Common myeloid progenitor, CD34-positive (primary cell): ENCODE measurements at regions not wholly inside any gene's neighbourhood (a gene's known extent, or its start where the extent isn't known, plus 50 kb on each side); places are given as distances from the start of the nearest gene placed in this dataset.
A peak's percentile ranks its signal among the peaks of the same experiment; 100 is the strongest.

ENCODE experiments used
- CTCF ChIA-PET: fragments of 350-600 bp; sonication (Branson Sonifier 250); formaldehyde crosslinking; loops from one replicate; lab custom pipeline; 2021; ENCODE audit warnings: antibody characterized with exemption; lab: Charles Lee
- POLR2A ChIA-PET: fragments of 350-600 bp; sonication (Branson Sonifier 250); formaldehyde crosslinking; loops from one replicate; lab custom pipeline; 2021; ENCODE audit warnings: antibody characterized with exemption; lab: Charles Lee
- DNase-seq, 3 donors: peaks; one replicate each; pipeline versions ENCODE4 v3.0.0 to v3.0.0-alpha.2; 2013
- H3K27ac ChIP-seq, 2 experiments: 1 replicate in 1 of 2; 2 replicates in 1 of 2; pipeline ENCODE4 v1.7.0; 2013; ENCODE audit warnings: inconsistent platforms in 2 of 2, low read length in 2 of 2, mild to moderate bottlenecking in 2 of 2, low read depth in 1 of 2, moderate library complexity in 1 of 2; ENCODE audit not compliant: severe bottlenecking in 2 of 2, insufficient read depth in 1 of 2, poor library complexity in 1 of 2
- H3K27me3 ChIP-seq, 5 experiments: replicated peaks in 2 of 5; 1 replicate in 3 of 5; 2 replicates in 2 of 5; pipeline versions ENCODE4 v1.6.1 to v1.7.0; 2013; ENCODE audit warnings: low read length in 4 of 5, mild to moderate bottlenecking in 2 of 5, moderate library complexity in 2 of 5, inconsistent platforms in 1 of 5; ENCODE audit not compliant: insufficient read depth in 5 of 5, control insufficient read depth in 4 of 5
- H3K36me3 ChIP-seq, 4 experiments: 1 replicate in 2 of 4; 2 replicates in 2 of 4; pipeline versions ENCODE4 v1.6.1 to v1.7.0; 2013; ENCODE audit warnings: low read length in 3 of 4, control low read depth in 1 of 4, mild to moderate bottlenecking in 1 of 4; ENCODE audit not compliant: control insufficient read depth in 4 of 4, insufficient read depth in 4 of 4
- H3K4me1 ChIP-seq, 4 experiments: 1 replicate in 3 of 4; 2 replicates in 1 of 4; pipeline versions ENCODE4 v1.6.1 to v1.7.1; 2013; ENCODE audit warnings: low read length in 3 of 4, mild to moderate bottlenecking in 3 of 4, control low read depth in 1 of 4, inconsistent platforms in 1 of 4, moderate library complexity in 1 of 4; ENCODE audit not compliant: control insufficient read depth in 4 of 4, insufficient read depth in 4 of 4; ENCODE audit errors: control extremely low read depth in 1 of 4
- H3K4me3 ChIP-seq, 7 experiments: 1 replicate in 4 of 7; 2 replicates in 3 of 7; pipeline versions ENCODE4 v1.5.1 to v1.7.0; 2013; ENCODE audit warnings: mild to moderate bottlenecking in 7 of 7, low read length in 6 of 7, moderate library complexity in 6 of 7, inconsistent platforms in 2 of 7, low read depth in 2 of 7, control low read depth in 1 of 7; ENCODE audit not compliant: insufficient read depth in 4 of 7, control insufficient read depth in 1 of 7; ENCODE audit errors: extremely low read depth in 1 of 7
- H3K9me3 ChIP-seq, 5 experiments: 1 replicate in 4 of 5; 2 replicates in 1 of 5; pipeline versions ENCODE4 v1.6.1 to v1.7.1; 2013; ENCODE audit warnings: low read length in 4 of 5, mild to moderate bottlenecking in 2 of 5, inconsistent platforms in 1 of 5, low read depth in 1 of 5, moderate library complexity in 1 of 5; ENCODE audit not compliant: control insufficient read depth in 4 of 5, insufficient read depth in 2 of 5; ENCODE audit errors: control extremely low read depth in 1 of 5
- WGBS: methylation state at CpG from one replicate; pipeline ENCODE4 v1.1.5; 2013; ENCODE audit not compliant: insufficient coverage; 5-methylcytosine and 5-hydroxymethylcytosine counted together

DNA sequence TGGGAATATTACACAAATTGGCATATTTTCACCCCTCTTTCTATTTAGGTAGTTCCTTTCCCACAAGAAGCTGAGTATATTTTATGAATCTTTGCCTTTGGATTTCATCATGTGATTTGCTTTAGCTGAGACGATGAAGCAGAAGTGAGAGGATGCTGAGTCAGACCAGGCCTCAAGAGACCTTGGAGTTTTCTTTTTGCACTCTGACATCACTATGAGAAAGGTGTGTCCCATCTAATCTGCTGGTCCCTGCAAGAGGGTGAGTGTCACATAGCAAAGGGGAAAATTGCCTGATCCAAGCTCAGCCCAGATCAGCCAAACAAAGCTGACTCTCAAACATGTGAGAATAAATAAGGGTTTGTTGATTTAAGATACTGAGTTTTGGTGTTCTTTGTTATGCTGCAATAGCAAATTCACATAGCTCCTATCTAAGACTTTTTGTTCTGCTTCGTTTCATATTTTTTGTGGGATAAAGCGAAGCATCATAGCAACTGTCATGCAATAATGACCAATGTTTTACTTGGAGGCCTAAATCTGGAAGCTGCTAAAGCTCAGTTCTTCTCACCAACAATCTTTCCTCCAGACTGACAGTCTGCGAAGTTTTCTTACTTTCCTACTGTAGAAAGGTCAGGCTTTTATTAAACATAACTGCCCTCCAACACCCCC is 176.9 kb downstream of the PDHA2 start:
- no peaks in the 10 kb centered on the region for H3K36me3 ChIP-seq

DNA sequence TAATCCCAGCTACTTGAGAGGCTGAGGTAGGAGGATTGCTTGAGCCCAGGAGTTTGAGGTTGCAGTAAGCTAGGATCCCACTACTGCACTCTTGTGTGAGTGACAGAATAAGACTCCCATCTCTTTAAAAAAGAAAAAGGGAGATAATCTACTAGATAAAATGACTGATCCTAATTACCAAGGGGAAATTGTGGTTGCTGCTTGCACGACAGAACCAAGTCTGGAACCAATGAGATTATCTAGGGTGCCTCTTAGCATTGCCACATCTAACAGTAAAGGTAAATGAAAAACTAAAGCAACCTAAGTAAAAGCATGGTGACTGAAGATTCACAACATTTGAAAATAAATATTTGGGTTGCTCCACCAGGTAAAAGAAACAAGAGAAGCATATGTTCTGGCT is 185.1 kb downstream of the PDHA2 start:
- peak in 1 of 3 donors; percentile 1 for DNase-seq
- ChIA-PET CTCF (no interaction called here), POLR2A (no interaction called here)
- Histone ChIP-seq H3K9me3 (peaks cover 0 to 1% (median 0%) of the 10 kb centered on the region in 5 experiments), H3K27ac (no peak overlapping the region), H3K36me3 (no peaks in the 10 kb centered on the region), H3K27me3 (no peaks in the 10 kb centered on the region), H3K4me1 (no peaks in the 10 kb centered on the region), H3K4me3 (no peak overlapping the region)
- no CpG with 5 or more reads among the region's 1 CpG for WGBS

More for the DNA sequence above, 176.9 kb downstream of the PDHA2 start:
- ChIA-PET POLR2A (no interaction called here), CTCF (no interaction called here)
- H3K27ac ChIP-seq: no peak overlapping the region
- no peaks in the 10 kb centered on the region for H3K9me3 ChIP-seq
- DNase-seq: peak; percentile 2 to 36 (median 31)
- H3K4me1 ChIP-seq: no peaks in the 10 kb centered on the region
- 50% methylated on average over 2 of the region's 4 CpGs for WGBS
- H3K27me3 ChIP-seq: no peaks in the 10 kb centered on the region
- H3K4me3 ChIP-seq: no peak overlapping the region

DNA sequence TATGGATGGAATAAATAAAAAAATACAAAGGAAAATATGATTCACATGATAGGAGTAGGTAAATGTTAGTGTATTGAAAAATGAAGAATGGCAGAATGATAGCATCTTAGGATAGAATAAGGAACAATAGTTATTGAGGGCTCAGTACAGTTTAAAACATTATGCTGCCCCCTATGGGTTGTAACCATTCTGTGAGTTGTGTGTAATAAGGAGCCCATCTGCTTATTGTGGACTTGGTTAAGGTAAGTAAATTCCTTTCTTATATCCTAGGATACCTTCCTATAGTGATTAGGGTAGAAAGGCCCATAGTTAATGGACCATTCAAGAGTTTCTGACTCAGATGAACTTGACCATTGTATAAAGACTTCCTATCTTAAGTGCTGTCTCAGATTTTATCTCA is 195.8 kb downstream of the PDHA2 start:
- CTCF ChIA-PET: no interaction called here
- Histone ChIP-seq H3K4me1 (no peaks in the 10 kb centered on the region), H3K36me3 (no peaks in the 10 kb centered on the region), H3K9me3 (no peaks in the 10 kb centered on the region), H3K27ac (no peak overlapping the region), H3K27me3 (no peaks in the 10 kb centered on the region), H3K4me3 (no peak overlapping the region)
- DNase-seq: peak in 2 of 3 donors; percentile 18 to 23
- POLR2A ChIA-PET: no interaction called here

DNA sequence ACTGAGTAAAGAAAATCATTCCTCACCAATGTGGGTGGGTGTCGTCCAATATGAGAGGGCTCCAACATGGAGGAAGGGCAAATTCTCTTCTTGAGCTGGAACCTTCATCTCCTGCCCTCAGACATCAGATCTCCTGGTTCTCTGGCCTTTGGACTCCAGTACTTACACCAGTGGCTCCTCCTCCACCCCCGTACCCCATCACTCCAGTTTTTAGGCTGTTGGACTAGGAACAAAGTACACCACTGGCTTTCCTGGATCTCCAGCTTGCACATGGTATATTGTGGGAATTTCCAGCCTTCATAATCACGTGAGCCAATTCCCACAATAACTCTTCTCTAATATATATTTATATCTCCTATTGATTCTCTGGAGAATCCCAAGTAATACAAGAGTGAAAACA is 196.9 kb downstream of the PDHA2 start:
- H3K36me3 ChIP-seq: no peaks in the 10 kb centered on the region
- CTCF ChIA-PET: no interaction called here
- no peak for DNase-seq
- H3K9me3 ChIP-seq: no peaks in the 10 kb centered on the region
- WGBS: 86% methylated on average over 1 of the region's 3 CpGs
- no peak overlapping the region for H3K27ac ChIP-seq
- no peaks in the 10 kb centered on the region for H3K4me1 ChIP-seq
- no peak overlapping the region for H3K4me3 ChIP-seq
- POLR2A ChIA-PET: no interaction called here
- no peaks in the 10 kb centered on the region for H3K27me3 ChIP-seq

DNA sequence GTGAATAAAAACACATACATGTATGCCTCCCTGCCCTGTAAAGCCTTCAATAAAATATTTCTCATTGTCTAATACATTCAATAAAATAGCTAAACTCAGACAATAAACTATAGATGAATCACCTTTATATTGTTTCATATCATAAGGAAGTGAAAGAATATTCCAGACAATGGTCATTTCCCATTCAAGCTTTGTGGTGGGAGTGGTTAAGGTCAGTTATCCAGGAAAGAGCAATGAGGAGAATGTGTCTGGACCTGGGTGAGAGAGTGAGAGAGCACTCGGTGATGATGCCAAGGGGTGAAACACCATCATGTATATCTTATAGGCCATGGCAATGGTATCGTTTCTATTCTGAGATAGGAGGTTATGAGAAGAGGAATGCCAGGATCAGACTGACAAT is 197.8 kb downstream of the PDHA2 start:
- POLR2A ChIA-PET: no interaction called here
- CTCF ChIA-PET: no interaction called here

DNA sequence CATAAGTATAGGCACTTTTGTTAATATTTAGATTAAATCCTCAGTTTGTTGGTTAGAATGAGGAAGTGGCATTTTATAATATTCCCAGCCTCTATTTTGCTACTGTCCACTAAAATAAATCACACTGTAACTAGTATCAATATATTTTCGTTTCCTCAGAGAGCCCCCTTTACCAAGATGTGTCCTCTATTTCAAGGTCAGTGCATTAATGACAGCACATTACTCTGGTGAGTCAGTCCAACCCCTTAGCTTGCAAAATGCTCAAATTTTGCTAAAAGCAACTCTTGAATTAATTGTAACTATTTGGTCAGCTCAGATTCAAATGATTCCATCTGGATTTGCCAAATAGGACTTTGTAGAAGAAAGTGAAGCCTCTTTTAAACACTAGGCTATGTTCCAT is 199.3 kb downstream of the PDHA2 start:
- Histone ChIP-seq H3K27me3 (no peaks in the 10 kb centered on the region), H3K9me3 (no peaks in the 10 kb centered on the region), H3K4me1 (no peaks in the 10 kb centered on the region), H3K36me3 (no peaks in the 10 kb centered on the region), H3K4me3 (no peak overlapping the region), H3K27ac (no peak overlapping the region)
- no peak for DNase-seq
- ChIA-PET CTCF (no interaction called here), POLR2A (no interaction called here)
- 22% methylated on average over 1 of the region's 1 CpG for WGBS

More for the DNA sequence above, 197.8 kb downstream of the PDHA2 start:
- Histone ChIP-seq H3K4me1 (no peaks in the 10 kb centered on the region), H3K27ac (no peak overlapping the region), H3K36me3 (no peaks in the 10 kb centered on the region), H3K27me3 (no peaks in the 10 kb centered on the region), H3K9me3 (no peaks in the 10 kb centered on the region), H3K4me3 (no peak overlapping the region)
- WGBS: 100% methylated on average over 2 of the region's 2 CpGs
- DNase-seq: no peak

GRCh38 chr4:96039803-96040436 is 200.0 kb downstream of the PDHA2 start:
- Histone ChIP-seq H3K9me3 (no peaks in the 10 kb centered on the region), H3K27ac (no peak overlapping the region), H3K4me3 (no peak overlapping the region), H3K4me1 (no peaks in the 10 kb centered on the region), H3K36me3 (no peaks in the 10 kb centered on the region), H3K27me3 (no peaks in the 10 kb centered on the region)
- 100% methylated on average over 2 of the region's 2 CpGs for WGBS
- ChIA-PET CTCF (interaction anchor here (1.5 kb wide), 1 partner anchor 18 kb away, joined by 3 read pairs; no protein-coding TSS in a partner anchor), POLR2A (no interaction called here)
- no peak for DNase-seq
